ENCODE measurements at regions not wholly inside any gene's neighbourhood (a gene's known extent, or its start where the extent isn't known, plus 50 kb on each side); places are given as distances from the start of the nearest gene placed in this dataset.
"Not testable (repeated sequence)": the region's sequence is repeated elsewhere in the genome, so short reads cannot be mapped to it uniquely, and the experiment has no call there.

DNA sequence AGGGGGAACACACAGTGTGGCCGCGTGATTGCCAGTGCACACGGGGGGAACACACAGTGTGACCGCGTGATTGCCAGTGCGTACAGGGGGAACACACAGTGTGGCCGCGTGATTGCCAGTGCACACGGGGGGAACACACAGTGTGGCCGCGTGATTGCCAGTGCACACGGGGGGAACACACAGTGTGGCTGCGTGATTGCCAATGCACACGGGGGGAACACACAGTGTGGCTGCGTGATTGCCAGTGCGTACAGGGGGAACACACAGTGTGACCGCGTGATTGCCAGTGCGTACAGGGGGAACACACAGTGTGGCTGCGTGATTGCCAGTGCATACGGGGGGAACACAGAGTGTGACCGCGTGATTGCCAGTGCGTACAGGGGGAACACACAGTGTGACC is 140.3 kb downstream of the RTP5 start:
- TF ChIP-seq, protein P1, sequence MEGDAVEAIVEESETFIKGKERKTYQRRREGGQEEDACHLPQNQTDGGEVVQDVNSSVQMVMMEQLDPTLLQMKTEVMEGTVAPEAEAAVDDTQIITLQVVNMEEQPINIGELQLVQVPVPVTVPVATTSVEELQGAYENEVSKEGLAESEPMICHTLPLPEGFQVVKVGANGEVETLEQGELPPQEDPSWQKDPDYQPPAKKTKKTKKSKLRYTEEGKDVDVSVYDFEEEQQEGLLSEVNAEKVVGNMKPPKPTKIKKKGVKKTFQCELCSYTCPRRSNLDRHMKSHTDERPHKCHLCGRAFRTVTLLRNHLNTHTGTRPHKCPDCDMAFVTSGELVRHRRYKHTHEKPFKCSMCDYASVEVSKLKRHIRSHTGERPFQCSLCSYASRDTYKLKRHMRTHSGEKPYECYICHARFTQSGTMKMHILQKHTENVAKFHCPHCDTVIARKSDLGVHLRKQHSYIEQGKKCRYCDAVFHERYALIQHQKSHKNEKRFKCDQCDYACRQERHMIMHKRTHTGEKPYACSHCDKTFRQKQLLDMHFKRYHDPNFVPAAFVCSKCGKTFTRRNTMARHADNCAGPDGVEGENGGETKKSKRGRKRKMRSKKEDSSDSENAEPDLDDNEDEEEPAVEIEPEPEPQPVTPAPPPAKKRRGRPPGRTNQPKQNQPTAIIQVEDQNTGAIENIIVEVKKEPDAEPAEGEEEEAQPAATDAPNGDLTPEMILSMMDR (conservative IDR thresholded peaks at IDR 0.05; ENCODE audit: low read length): not testable (repeated sequence)
- TF ChIP-seq EZH2phosphoT487 (IDR thresholded peaks at IDR 0.05; ENCODE audit: borderline replicate concordance, low read depth, low read length): not testable (repeated sequence)
